ENCODE measurements at regions not wholly inside any gene's neighbourhood (a gene's known extent, or its start where the extent isn't known, plus 50 kb on each side); places are given as distances from the start of the nearest gene placed in this dataset.

DNA sequence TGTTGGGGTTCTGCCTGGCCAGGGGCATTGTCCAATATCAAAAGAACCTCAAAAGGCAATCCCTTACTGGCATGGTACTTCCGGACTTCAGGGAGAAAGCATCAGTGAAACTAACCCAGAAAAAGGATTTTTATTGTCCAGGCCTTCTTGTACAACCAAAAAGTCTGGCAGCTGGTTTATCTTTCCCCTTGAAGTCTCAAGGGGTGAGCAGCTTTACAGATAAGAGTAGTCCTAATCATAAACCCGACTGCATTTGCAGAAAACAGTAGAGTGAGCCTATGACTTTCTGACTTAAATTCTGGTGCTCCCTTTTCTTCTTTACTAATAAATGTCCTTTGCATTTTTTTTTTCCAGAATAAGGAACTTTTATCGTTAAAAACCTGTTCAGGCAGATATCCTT lies 104.0 kb upstream of the CHRM3 start:
- TF ChIP-seq, protein P1, sequence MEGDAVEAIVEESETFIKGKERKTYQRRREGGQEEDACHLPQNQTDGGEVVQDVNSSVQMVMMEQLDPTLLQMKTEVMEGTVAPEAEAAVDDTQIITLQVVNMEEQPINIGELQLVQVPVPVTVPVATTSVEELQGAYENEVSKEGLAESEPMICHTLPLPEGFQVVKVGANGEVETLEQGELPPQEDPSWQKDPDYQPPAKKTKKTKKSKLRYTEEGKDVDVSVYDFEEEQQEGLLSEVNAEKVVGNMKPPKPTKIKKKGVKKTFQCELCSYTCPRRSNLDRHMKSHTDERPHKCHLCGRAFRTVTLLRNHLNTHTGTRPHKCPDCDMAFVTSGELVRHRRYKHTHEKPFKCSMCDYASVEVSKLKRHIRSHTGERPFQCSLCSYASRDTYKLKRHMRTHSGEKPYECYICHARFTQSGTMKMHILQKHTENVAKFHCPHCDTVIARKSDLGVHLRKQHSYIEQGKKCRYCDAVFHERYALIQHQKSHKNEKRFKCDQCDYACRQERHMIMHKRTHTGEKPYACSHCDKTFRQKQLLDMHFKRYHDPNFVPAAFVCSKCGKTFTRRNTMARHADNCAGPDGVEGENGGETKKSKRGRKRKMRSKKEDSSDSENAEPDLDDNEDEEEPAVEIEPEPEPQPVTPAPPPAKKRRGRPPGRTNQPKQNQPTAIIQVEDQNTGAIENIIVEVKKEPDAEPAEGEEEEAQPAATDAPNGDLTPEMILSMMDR (IDR thresholded peaks at IDR 0.05), result no peak
- TF ChIP-seq POLR2A (IDR thresholded peaks at IDR 0.05), result no peak
